SK-N-SH (cell line): ENCODE measurements at regions not wholly inside any gene's neighbourhood (a gene's known extent, or its start where the extent isn't known, plus 50 kb on each side); places are given as distances from the start of the nearest gene placed in this dataset.
"Not testable (repeated sequence)": the region's sequence is repeated elsewhere in the genome, so short reads cannot be mapped to it uniquely, and the experiment has no call there.

ENCODE experiments used
- CTCF ChIA-PET: fragments of 300-600, 350-600 bp; formaldehyde crosslinking; extraction: SDS; loops from one replicate; lab custom pipeline; 2021; lab: Yijun Ruan, JAX
- POLR2A ChIA-PET: fragments of 350-600 bp; sonication (Branson Sonifier 250); formaldehyde crosslinking; extraction: SDS; loops from one replicate; lab custom pipeline; 2020; ENCODE audit warnings: antibody characterized with exemption, inconsistent platforms; lab: Yijun Ruan, JAX
- DNase-seq: peaks from one replicate; pipeline ENCODE4 v3.0.0; 2012
- H2AFZ ChIP-seq: fragments of 200-600 bp; sonication (generic); 2 replicates; pipeline ENCODE4 v1.8.1; 2016; ENCODE audit warnings: antibody characterized with exemption, mild to moderate bottlenecking, low read depth
- H3F3A ChIP-seq: fragments of 200-600 bp; sonication (generic); replicated peaks from 2 replicates; pipeline ENCODE3; 2016; ENCODE audit warnings: antibody characterized with exemption, mild to moderate bottlenecking; ENCODE audit not compliant: insufficient read depth
- H3K27ac ChIP-seq, 2 experiments: fragments of 200-500 bp in 1 of 2; fragments of 200-600 bp in 1 of 2; sonication (Bioruptor generic) in 1 of 2; sonication (generic), shearing (Covaris generic) in 1 of 2; 2 replicates each; pipeline versions ENCODE4 v1.5.1 to v1.6.1; 2014 to 2016; ENCODE audit warnings: low read depth in 2 of 2, inconsistent platforms in 1 of 2, low read length in 1 of 2, mild to moderate bottlenecking in 1 of 2, mixed read lengths in 1 of 2
- H3K27me3 ChIP-seq: fragments of 200-600 bp; sonication (generic), shearing (Covaris generic); 2 replicates; pipeline ENCODE4 v1.6.1; 2016; ENCODE audit warnings: mixed run types; ENCODE audit not compliant: insufficient read depth
- H3K36me3 ChIP-seq, 2 experiments: fragments of 200-500 bp in 1 of 2; fragments of 200-600 bp in 1 of 2; sonication (Bioruptor generic) in 1 of 2; sonication (generic) in 1 of 2; replicated peaks in 1 of 2; 2 replicates each; pipeline versions ENCODE3 to v1.5.1; 2014 to 2016; ENCODE audit warnings: low read length in 1 of 2, mild to moderate bottlenecking in 1 of 2; ENCODE audit not compliant: insufficient read depth in 2 of 2, control insufficient read depth in 1 of 2
- H3K4me1 ChIP-seq, 2 experiments: fragments of 200-500 bp in 1 of 2; fragments of 200-600 bp in 1 of 2; sonication (Bioruptor generic) in 1 of 2; sonication (generic), shearing (Covaris generic) in 1 of 2; 2 replicates each; pipeline versions ENCODE4 v1.5.1 to v1.6.1; 2014 to 2016; ENCODE audit warnings: low read depth in 1 of 2, low read length in 1 of 2, mixed run types in 1 of 2; ENCODE audit not compliant: insufficient read depth in 2 of 2, control insufficient read depth in 1 of 2
- H3K4me2 ChIP-seq: fragments of 200-600 bp; sonication (generic), shearing (Covaris generic); 2 replicates; pipeline ENCODE4 v1.6.1; 2017; ENCODE audit warnings: mixed run types
- H3K4me3 ChIP-seq, 2 experiments: fragments of 200-500 bp in 1 of 2; fragments of 200-600 bp in 1 of 2; sonication (Bioruptor generic) in 1 of 2; sonication (generic), shearing (Covaris generic) in 1 of 2; 2 replicates each; pipeline versions ENCODE4 v1.5.1 to v1.8.1; 2014 to 2016; ENCODE audit warnings: low read depth in 2 of 2, inconsistent platforms in 1 of 2, low read length in 1 of 2, mild to moderate bottlenecking in 1 of 2, mixed read lengths in 1 of 2, moderate library complexity in 1 of 2
- H3K79me2 ChIP-seq: fragments of 200-600 bp; sonication (generic); 2 replicates; pipeline ENCODE4 v1.8.1; 2017; ENCODE audit warnings: mild to moderate bottlenecking; ENCODE audit not compliant: insufficient read depth
- H3K9ac ChIP-seq: fragments of 200-600 bp; sonication (generic); 2 replicates; pipeline ENCODE4 v1.6.1; 2017; ENCODE audit warnings: mixed run types
- H3K9me2 ChIP-seq: fragments of 200-600 bp; sonication (generic); 2 replicates; pipeline ENCODE4 v1.6.1; 2017; ENCODE audit warnings: mixed run types
- H3K9me3 ChIP-seq: fragments of 200-600 bp; sonication (generic); 2 replicates; pipeline ENCODE4 v1.6.1; 2017; ENCODE audit warnings: mixed run types, mild to moderate bottlenecking, moderate library complexity
- H4K20me1 ChIP-seq: fragments of 200-600 bp; sonication (generic); 2 replicates; pipeline ENCODE4 v1.6.1; 2017; ENCODE audit warnings: mild to moderate bottlenecking, mixed run types; ENCODE audit not compliant: insufficient read depth
- CTCF ChIP-seq: fragments of 200-600 bp; sonication (generic); IDR thresholded peaks from 2 replicates; pipeline ENCODE4 v1.6.1; 2017; ENCODE audit warnings: antibody characterized with exemption, mild to moderate bottlenecking, moderate library complexity
- EZH2phosphoT487 ChIP-seq: fragments of 200-600 bp; sonication (generic); IDR thresholded peaks from 2 replicates; pipeline ENCODE4 v1.6.1; 2017; ENCODE audit warnings: low read depth, mixed run types, mild to moderate bottlenecking, antibody characterized with exemption, moderate library complexity, borderline replicate concordance
- FOXJ3 ChIP-seq: sonication (generic); formaldehyde crosslinking; IDR thresholded peaks from 2 replicates; pipeline ENCODE4 v1.5.1; 2020; ENCODE audit warnings: mild to moderate bottlenecking, missing genetic modification reagents
- GATA2 ChIP-seq: sonication (generic); formaldehyde crosslinking; IDR thresholded peaks from 2 replicates; pipeline ENCODE4 v1.5.0; 2020; ENCODE audit warnings: mild to moderate bottlenecking, missing genetic modification reagents
- IRF3 ChIP-seq: fragments of 150-350 bp; IDR thresholded peaks from 2 replicates; pipeline ENCODE4 v1.6.1; 2016; ENCODE audit warnings: mild to moderate bottlenecking, low read depth, low read length
- JUND ChIP-seq: IDR thresholded peaks from 2 replicates; pipeline ENCODE4 v1.4.0; 2012
- NFIC ChIP-seq: IDR thresholded peaks from 2 replicates; pipeline ENCODE4 v1.4.0; 2012; ENCODE audit warnings: borderline replicate concordance
- POLR2AphosphoS5 ChIP-seq: IDR thresholded peaks from 2 replicates; pipeline ENCODE4 v1.6.1; 2012; ENCODE audit warnings: low read depth, low read length
- RAD21 ChIP-seq: IDR thresholded peaks from 2 replicates; pipeline ENCODE4 v1.6.1; 2012; ENCODE audit warnings: mild to moderate bottlenecking, low read length
- SIN3A ChIP-seq: IDR thresholded peaks from 2 replicates; pipeline ENCODE4 v1.6.1; 2012; ENCODE audit warnings: low read depth, mild to moderate bottlenecking, low read length, moderate library complexity, borderline replicate concordance
- SMC3 ChIP-seq: IDR thresholded peaks from 2 replicates; pipeline ENCODE4 v1.6.1; 2012; ENCODE audit warnings: low read depth, low read length, improper control_type of control experiment
- TAF1 ChIP-seq: IDR thresholded peaks from 2 replicates; pipeline ENCODE4 v1.6.1; 2012; ENCODE audit warnings: low read depth, mild to moderate bottlenecking, low read length, moderate library complexity, borderline replicate concordance
- TCF12 ChIP-seq: IDR thresholded peaks from 2 replicates; pipeline ENCODE4 v1.4.0; 2012
- TEAD4 ChIP-seq: IDR thresholded peaks from 2 replicates; pipeline ENCODE4 v1.4.0; 2012; ENCODE audit warnings: mild to moderate bottlenecking, borderline replicate concordance; ENCODE audit not compliant: insufficient read depth
- USF1 ChIP-seq: IDR thresholded peaks from 2 replicates; pipeline ENCODE4 v1.4.0; 2012; ENCODE audit warnings: low read depth, borderline replicate concordance
- YY1 ChIP-seq: IDR thresholded peaks from 2 replicates; pipeline ENCODE4 v1.4.0; 2012; ENCODE audit warnings: low read depth, mild to moderate bottlenecking
- ZBTB33 ChIP-seq: IDR thresholded peaks from 2 replicates; pipeline ENCODE4 v1.4.0; 2012; ENCODE audit warnings: low read depth, borderline replicate concordance
- WGBS: methylation state at CpG from one replicate; pipeline ENCODE4 v1.1.6; 2017; ENCODE audit warnings: low lambda C conversion rate; 5-methylcytosine and 5-hydroxymethylcytosine counted together

GRCh38 chrX:65195621-65196020 is 219.4 kb upstream of the ZC4H2 start (continued):
- TF ChIP-seq GATA2: no peak

- 0 out of 2 replicates have a peak, but pooled peaks cover 3% of the 10 kb centered on the region for H3K9me2 ChIP-seq
- no peak overlapping the region for H3K27ac ChIP-seq
- no peaks in the 10 kb centered on the region for H4K20me1 ChIP-seq
- no peak overlapping the region for H3K9ac ChIP-seq
- no peak overlapping the region for H3K4me2 ChIP-seq
- H2AFZ ChIP-seq: no peak overlapping the region
- no peaks in the 10 kb centered on the region for H3F3A ChIP-seq
- H3K4me3 ChIP-seq: no peak overlapping the region
- no peaks in the 10 kb centered on the region for H3K27me3 ChIP-seq
- H3K4me1 ChIP-seq: no peaks in the 10 kb centered on the region
- no peaks in the 10 kb centered on the region; the same call in 1 of the 2 replicates for H3K9me3 ChIP-seq
- H3K36me3 ChIP-seq: no peaks in the 10 kb centered on the region
- H3K79me2 ChIP-seq: no peaks in the 10 kb centered on the region
- WGBS: 15% methylated on average over 5 of the region's 5 CpGs
- ChIA-PET POLR2A (no interaction called here), CTCF (no interaction called here)
- DNase-seq: no peak
- TF ChIP-seq EZH2phosphoT487 (no peak), POLR2AphosphoS5 (no peak), NFIC (no peak), TEAD4 (no peak), JUND (no peak), RAD21 (no peak), FOXJ3 (CRISPR knock-in tag) (no peak), ZBTB33 (no peak), SMC3 (no peak)
Measured at GRCh38 chrX:65194547-65194946, 218.3 kb upstream of the ZC4H2 start.

GRCh38 chrX:65163325-65163724 is 187.1 kb upstream of the ZC4H2 start:
- H3K27ac ChIP-seq: not testable (repeated sequence)

GRCh38 chrX:65148232-65148631 is 172.0 kb upstream of the ZC4H2 start:
- Histone ChIP-seq H3K9ac (no peak overlapping the region), H3K4me3 (no peak overlapping the region), H3K36me3 (no peaks in the 10 kb centered on the region), H3K4me2 (no peak overlapping the region), H2AFZ (no peak overlapping the region), H3K9me2 (no peaks in the 10 kb centered on the region), H3K9me3 (no peaks in the 10 kb centered on the region), H3K79me2 (no peaks in the 10 kb centered on the region), H4K20me1 (no peaks in the 10 kb centered on the region), H3K27me3 (no peaks in the 10 kb centered on the region), H3K27ac (no peak overlapping the region), H3F3A (no peaks in the 10 kb centered on the region), H3K4me1 (no peaks in the 10 kb centered on the region)
- POLR2A ChIA-PET: no interaction called here
- WGBS: 17% methylated on average over 3 of the region's 5 CpGs
- no peak for DNase-seq
- CTCF ChIA-PET: no interaction called here
- TF ChIP-seq USF1 (no peak), CTCF (no peak), TAF1 (no peak), GATA2 (no peak), TCF12 (no peak), YY1 (no peak), IRF3 (no peak), SIN3A (no peak), SMC3 (no peak), RAD21 (no peak)

More at GRCh38 chrX:65163325-65163724, 187.1 kb upstream of the ZC4H2 start:
- H3F3A ChIP-seq, CTCF ChIA-PET, H3K9me3 ChIP-seq, H3K9ac ChIP-seq, H2AFZ ChIP-seq, H3K79me2 ChIP-seq, H4K20me1 ChIP-seq, DNase-seq, POLR2A ChIA-PET, H3K4me3 ChIP-seq, H3K9me2 ChIP-seq, H3K36me3 ChIP-seq, H3K27me3 ChIP-seq, H3K4me2 ChIP-seq, H3K4me1 ChIP-seq: not testable (repeated sequence)
- 36% methylated on average over 10 of the region's 10 CpGs for WGBS
